ENCODE measurements at regions not wholly inside any gene's neighbourhood (a gene's known extent, or its start where the extent isn't known, plus 50 kb on each side); places are given as distances from the start of the nearest gene placed in this dataset.
"Not testable (repeated sequence)": the region's sequence is repeated elsewhere in the genome, so short reads cannot be mapped to it uniquely, and the experiment has no call there.

DNA sequence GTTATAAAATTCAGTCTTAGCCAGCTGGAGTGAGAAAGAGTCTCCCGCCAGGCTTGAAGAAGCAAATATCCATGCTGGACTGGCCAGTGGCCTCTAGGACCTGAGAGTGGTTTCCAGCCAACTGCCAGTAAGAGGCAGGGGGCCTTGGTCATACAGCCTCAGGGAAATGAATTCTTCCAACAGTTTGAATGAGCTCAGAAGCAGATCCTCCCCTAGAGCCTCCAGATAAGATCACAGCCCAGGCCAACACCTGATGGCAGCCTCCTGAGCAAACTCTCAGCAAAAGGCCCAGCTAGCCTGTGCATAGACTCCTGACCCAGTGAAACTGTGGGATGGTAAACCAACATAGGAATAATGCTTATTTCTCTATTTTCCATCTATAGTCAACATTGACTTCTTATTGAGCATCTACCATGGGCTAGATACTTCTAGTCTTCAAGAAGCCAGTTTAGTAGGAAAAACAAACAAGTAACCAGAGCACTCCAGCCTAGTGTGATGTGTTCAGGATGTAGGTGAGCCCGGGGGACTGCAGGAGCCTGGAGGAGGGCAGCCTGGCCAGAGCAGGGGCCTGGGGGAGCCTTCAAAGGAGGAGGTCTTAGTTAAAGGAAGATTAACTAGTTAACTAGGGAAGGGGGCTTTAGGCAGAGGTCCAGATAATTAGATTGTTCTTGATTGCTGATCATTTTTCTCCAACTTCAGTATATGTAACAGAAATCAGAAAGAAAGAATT lies 115.4 kb upstream of the ADO start:
- Histone ChIP-seq H3K4me3 (ENCODE audit: insufficient read depth, low read depth, low read length, poor library complexity, severe bottlenecking) (no peak overlapping the region), H3K9me3 (ENCODE audit: control insufficient read depth, low read length) (no peaks in the 10 kb centered on the region), H3K36me3 (ENCODE audit: control insufficient read depth, insufficient read depth, low read length) (no peaks in the 10 kb centered on the region), H3K4me1 (ENCODE audit: control insufficient read depth, insufficient read depth, low read length, poor library complexity, severe bottlenecking) (peaks cover 32% of the 10 kb centered on the region), H3K27ac (ENCODE audit: insufficient read depth, low read length, poor library complexity, severe bottlenecking) (peak overlapping the region; percentile 35), H3K27me3 (replicated peaks; ENCODE audit: control insufficient read depth, insufficient read depth, low read length, poor library complexity, severe bottlenecking) (no peaks in the 10 kb centered on the region)
- DNase-seq = no peak

DNA sequence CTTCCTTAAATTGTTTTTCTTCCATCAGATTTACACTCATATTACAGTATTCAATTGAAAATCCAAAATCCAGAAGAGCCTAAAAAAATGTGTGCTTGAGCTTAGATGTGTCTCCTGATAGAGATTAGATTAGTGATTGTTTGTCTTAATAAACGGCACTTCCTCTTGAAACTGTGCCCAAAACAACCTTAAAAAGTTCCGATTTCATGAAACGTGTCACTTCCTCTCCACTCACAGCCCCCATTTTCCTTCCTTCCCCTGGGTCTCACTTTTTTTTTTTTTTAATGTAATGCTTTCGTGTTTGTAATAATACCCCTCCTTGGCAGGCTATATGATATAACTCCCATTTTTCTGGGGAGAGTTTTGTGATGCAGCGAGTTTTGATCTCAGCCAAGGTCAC lies 114.8 kb upstream of the ADO start:
- Histone ChIP-seq H3K36me3 (ENCODE audit: control insufficient read depth, insufficient read depth, low read length) (no peaks in the 10 kb centered on the region), H3K4me1 (ENCODE audit: control insufficient read depth, insufficient read depth, low read length, poor library complexity, severe bottlenecking) (peaks cover 36% of the 10 kb centered on the region), H3K9me3 (ENCODE audit: control insufficient read depth, low read length) (no peaks in the 10 kb centered on the region), H3K27me3 (replicated peaks; ENCODE audit: control insufficient read depth, insufficient read depth, low read length, poor library complexity, severe bottlenecking) (no peaks in the 10 kb centered on the region), H3K4me3 (ENCODE audit: insufficient read depth, low read depth, low read length, poor library complexity, severe bottlenecking) (no peak overlapping the region), H3K27ac (ENCODE audit: insufficient read depth, low read length, poor library complexity, severe bottlenecking) (peak overlapping the region; percentile 51)
- DNase-seq = no peak

DNA sequence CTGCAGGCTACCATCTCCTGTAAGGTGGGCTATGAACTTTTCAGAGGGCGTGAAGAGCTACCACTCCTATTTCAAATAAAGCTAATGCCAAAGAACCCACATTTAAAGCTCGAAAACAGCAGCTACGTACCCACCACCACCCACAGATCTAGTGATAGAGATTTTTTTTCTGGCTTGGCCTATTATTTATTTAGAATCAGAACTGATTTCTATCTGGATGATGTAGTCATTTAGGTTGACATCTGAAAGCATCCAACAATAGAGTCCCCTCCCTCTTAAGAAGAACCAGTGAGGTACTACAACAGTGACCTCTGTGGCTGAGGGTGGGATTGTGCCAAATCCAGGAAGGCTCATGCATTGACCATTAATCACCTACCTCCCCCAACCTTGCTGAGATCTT lies 113.8 kb upstream of the ADO start:
- DNase-seq = no peak
- peak overlapping the region; percentile 1 for H3K4me3 ChIP-seq (ENCODE audit: insufficient read depth, low read depth, low read length, poor library complexity, severe bottlenecking)
- H3K27ac ChIP-seq (ENCODE audit: insufficient read depth, low read length, poor library complexity, severe bottlenecking) = peak overlapping the region; percentile 51
- H3K4me1 ChIP-seq (ENCODE audit: control insufficient read depth, insufficient read depth, low read length, poor library complexity, severe bottlenecking) = peaks cover 44% of the 10 kb centered on the region
- H3K36me3 ChIP-seq (ENCODE audit: control insufficient read depth, insufficient read depth, low read length) = no peaks in the 10 kb centered on the region
- no peaks in the 10 kb centered on the region for H3K9me3 ChIP-seq (ENCODE audit: control insufficient read depth, low read length)
- H3K27me3 ChIP-seq (replicated peaks; ENCODE audit: control insufficient read depth, insufficient read depth, low read length, poor library complexity, severe bottlenecking) = no peaks in the 10 kb centered on the region

DNA sequence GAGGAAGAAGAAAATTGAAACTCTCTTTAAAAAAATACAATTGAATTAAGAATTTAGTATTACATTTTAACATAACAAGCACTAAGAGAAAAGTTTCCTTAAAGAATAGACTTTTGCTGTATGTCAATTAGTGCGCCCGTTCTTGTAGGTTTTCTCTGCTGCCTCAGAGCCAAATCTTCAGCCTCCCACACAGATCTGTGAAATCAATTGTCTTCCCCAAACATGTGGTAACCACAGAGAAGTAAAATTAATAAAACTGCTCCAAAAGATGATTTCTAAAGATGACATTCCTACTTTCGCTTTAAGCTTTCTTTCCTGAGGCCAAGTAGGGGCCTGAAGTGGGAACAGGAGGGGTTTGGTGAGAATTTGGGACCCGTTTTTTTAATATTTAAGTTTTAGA lies 113.2 kb upstream of the ADO start:
- H3K4me3 ChIP-seq (ENCODE audit: insufficient read depth, low read depth, low read length, poor library complexity, severe bottlenecking) = peak overlapping the region; percentile 1
- no peak for DNase-seq

DNA sequence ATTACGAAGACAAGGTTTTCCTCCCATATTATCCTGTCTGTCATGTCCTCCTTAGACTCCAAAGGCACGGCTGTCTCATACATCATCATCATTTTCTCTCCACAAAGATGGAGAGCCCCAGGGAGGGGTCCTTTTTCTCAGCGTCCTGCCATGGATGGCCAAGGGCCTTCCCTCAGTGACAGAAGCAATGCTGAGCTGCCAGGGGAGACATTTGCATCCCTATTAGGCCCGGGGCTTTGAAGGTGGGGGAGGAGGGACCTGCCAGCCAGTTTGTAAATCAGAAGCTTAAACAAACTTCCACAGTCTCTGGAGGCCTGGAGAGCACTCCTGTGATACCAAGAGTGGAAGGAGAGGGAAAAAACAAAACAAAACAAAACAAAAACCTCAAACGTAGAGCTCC lies 112.4 kb upstream of the ADO start:
- Histone ChIP-seq H3K4me3 (ENCODE audit: insufficient read depth, low read depth, low read length, poor library complexity, severe bottlenecking) (no peak overlapping the region), H3K27ac (ENCODE audit: insufficient read depth, low read length, poor library complexity, severe bottlenecking) (no peak overlapping the region), H3K36me3 (ENCODE audit: control insufficient read depth, insufficient read depth, low read length) (no peaks in the 10 kb centered on the region), H3K27me3 (replicated peaks; ENCODE audit: control insufficient read depth, insufficient read depth, low read length, poor library complexity, severe bottlenecking) (no peaks in the 10 kb centered on the region), H3K9me3 (ENCODE audit: control insufficient read depth, low read length) (no peaks in the 10 kb centered on the region), H3K4me1 (ENCODE audit: control insufficient read depth, insufficient read depth, low read length, poor library complexity, severe bottlenecking) (peaks cover 44% of the 10 kb centered on the region)
- no peak for DNase-seq

More for the DNA sequence above, 113.2 kb upstream of the ADO start:
- H3K9me3 ChIP-seq (ENCODE audit: control insufficient read depth, low read length) = no peaks in the 10 kb centered on the region
- H3K36me3 ChIP-seq (ENCODE audit: control insufficient read depth, insufficient read depth, low read length) = no peaks in the 10 kb centered on the region
- H3K27me3 ChIP-seq (replicated peaks; ENCODE audit: control insufficient read depth, insufficient read depth, low read length, poor library complexity, severe bottlenecking) = no peaks in the 10 kb centered on the region
- H3K4me1 ChIP-seq (ENCODE audit: control insufficient read depth, insufficient read depth, low read length, poor library complexity, severe bottlenecking) = peaks cover 44% of the 10 kb centered on the region
- peak overlapping the region; percentile 23 for H3K27ac ChIP-seq (ENCODE audit: insufficient read depth, low read length, poor library complexity, severe bottlenecking)

DNA sequence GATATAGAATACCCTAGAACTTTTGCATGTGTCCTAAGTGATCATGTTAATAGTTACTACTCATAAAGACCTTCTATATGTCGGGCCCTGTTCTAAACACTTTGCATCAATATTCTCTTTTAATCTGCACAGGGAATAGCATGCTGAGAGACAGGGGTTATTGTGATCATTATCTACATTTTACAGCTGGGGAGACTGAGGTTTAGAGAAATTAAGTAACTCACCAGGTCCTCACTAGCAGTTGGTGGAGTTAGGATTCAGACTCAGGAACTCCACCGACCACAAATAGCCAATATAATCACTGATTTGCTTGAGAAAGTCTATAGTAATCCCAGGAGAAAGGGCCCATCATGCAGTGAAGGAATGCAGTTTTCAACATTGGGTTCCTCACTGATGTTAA lies 111.2 kb upstream of the ADO start:
- no peak overlapping the region for H3K4me3 ChIP-seq (ENCODE audit: insufficient read depth, low read depth, low read length, poor library complexity, severe bottlenecking)
- peaks cover 44% of the 10 kb centered on the region for H3K4me1 ChIP-seq (ENCODE audit: control insufficient read depth, insufficient read depth, low read length, poor library complexity, severe bottlenecking)
- DNase-seq = no peak
- no peaks in the 10 kb centered on the region for H3K36me3 ChIP-seq (ENCODE audit: control insufficient read depth, insufficient read depth, low read length)
- no peaks in the 10 kb centered on the region for H3K27me3 ChIP-seq (replicated peaks; ENCODE audit: control insufficient read depth, insufficient read depth, low read length, poor library complexity, severe bottlenecking)
- no peaks in the 10 kb centered on the region for H3K9me3 ChIP-seq (ENCODE audit: control insufficient read depth, low read length)
- H3K27ac ChIP-seq (ENCODE audit: insufficient read depth, low read length, poor library complexity, severe bottlenecking) = no peak overlapping the region

DNA sequence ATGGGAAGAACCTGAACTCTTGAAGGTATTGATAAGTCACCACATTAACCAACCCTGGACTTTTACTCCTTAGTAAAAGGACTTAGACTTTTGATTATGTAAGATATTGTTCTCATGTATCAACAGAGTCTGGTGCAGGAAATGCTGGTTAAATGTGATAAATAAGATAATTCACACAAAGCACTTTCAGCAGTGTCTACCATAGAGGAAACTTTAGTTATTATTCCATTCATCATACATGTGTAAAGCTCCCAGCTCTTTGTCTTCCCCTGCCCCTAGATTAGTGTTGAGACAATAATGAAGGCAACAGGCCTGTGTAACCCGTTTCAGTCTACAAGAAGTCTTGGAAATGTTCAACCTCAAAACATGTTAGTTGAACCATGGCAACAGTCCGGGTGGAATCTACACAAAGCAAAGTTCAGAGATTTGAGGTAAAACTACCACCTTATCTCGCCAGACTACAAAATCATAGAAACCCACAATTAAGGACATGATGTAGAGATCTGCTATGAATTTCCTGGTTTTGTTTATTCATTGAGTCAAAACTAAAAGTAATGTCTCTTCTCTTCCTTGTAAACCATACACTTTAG lies 109.9 kb upstream of the ADO start:
- DNase-seq = no peak
- H3K27me3 ChIP-seq (replicated peaks; ENCODE audit: control insufficient read depth, insufficient read depth, low read length, poor library complexity, severe bottlenecking) = no peaks in the 10 kb centered on the region
- peaks cover 35% of the 10 kb centered on the region for H3K4me1 ChIP-seq (ENCODE audit: control insufficient read depth, insufficient read depth, low read length, poor library complexity, severe bottlenecking)
- peaks cover 4% of the 10 kb centered on the region for H3K9me3 ChIP-seq (ENCODE audit: control insufficient read depth, low read length)
- H3K27ac ChIP-seq (ENCODE audit: insufficient read depth, low read length, poor library complexity, severe bottlenecking) = no peak overlapping the region
- no peaks in the 10 kb centered on the region for H3K36me3 ChIP-seq (ENCODE audit: control insufficient read depth, insufficient read depth, low read length)
- no peak overlapping the region for H3K4me3 ChIP-seq (ENCODE audit: insufficient read depth, low read depth, low read length, poor library complexity, severe bottlenecking)

DNA sequence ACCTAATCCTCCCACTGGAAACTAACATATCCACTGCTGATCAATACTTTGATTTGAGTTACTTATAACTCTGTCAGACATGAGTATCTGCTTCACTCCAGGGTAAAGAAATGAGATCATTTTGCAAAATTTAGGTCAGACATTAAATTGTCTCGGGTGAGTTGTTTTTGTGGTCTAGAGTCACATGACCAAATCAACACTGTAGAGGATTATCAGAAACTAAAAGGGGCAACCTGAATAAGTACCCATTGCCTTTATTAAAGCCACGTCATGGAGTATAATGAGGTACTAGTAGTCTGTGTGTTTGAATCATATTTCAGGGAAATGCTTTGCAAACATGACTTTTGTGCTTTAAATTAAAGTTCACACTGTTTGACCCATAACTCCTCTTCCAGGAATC lies 107.7 kb upstream of the ADO start:
- Histone ChIP-seq H3K27ac (ENCODE audit: insufficient read depth, low read length, poor library complexity, severe bottlenecking) (no peak overlapping the region), H3K27me3 (replicated peaks; ENCODE audit: control insufficient read depth, insufficient read depth, low read length, poor library complexity, severe bottlenecking) (no peaks in the 10 kb centered on the region), H3K9me3 (ENCODE audit: control insufficient read depth, low read length) (peaks cover 4% of the 10 kb centered on the region), H3K4me3 (ENCODE audit: insufficient read depth, low read depth, low read length, poor library complexity, severe bottlenecking) (no peak overlapping the region), H3K36me3 (ENCODE audit: control insufficient read depth, insufficient read depth, low read length) (no peaks in the 10 kb centered on the region), H3K4me1 (ENCODE audit: control insufficient read depth, insufficient read depth, low read length, poor library complexity, severe bottlenecking) (peaks cover 19% of the 10 kb centered on the region)
- DNase-seq = no peak

DNA sequence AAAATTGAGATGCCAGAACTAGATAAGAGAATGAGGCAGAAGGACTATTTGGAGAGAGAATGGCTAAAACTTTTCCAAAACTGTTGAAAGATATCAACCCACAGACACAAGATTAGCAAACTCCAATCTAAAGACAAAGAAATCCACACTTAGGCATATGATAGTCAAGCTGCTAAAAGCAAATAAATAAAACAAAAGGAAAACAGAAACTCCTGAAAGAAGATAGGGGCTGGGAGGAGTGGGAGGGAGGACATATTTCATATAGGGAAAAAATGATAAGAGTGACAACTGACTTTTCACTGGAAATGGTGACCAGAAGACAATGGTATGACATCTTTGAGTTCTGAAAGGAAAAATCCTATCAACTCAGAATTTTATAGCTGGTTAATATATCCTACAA lies 105.4 kb upstream of the ADO start:
- no peak overlapping the region for H3K27ac ChIP-seq (ENCODE audit: insufficient read depth, low read length, poor library complexity, severe bottlenecking)
- peaks cover 4% of the 10 kb centered on the region for H3K9me3 ChIP-seq (ENCODE audit: control insufficient read depth, low read length)
- peaks cover 12% of the 10 kb centered on the region for H3K4me1 ChIP-seq (ENCODE audit: control insufficient read depth, insufficient read depth, low read length, poor library complexity, severe bottlenecking)
- H3K4me3 ChIP-seq (ENCODE audit: insufficient read depth, low read depth, low read length, poor library complexity, severe bottlenecking) = no peak overlapping the region
- no peak for DNase-seq
- H3K36me3 ChIP-seq (ENCODE audit: control insufficient read depth, insufficient read depth, low read length) = no peaks in the 10 kb centered on the region
- no peaks in the 10 kb centered on the region for H3K27me3 ChIP-seq (replicated peaks; ENCODE audit: control insufficient read depth, insufficient read depth, low read length, poor library complexity, severe bottlenecking)

DNA sequence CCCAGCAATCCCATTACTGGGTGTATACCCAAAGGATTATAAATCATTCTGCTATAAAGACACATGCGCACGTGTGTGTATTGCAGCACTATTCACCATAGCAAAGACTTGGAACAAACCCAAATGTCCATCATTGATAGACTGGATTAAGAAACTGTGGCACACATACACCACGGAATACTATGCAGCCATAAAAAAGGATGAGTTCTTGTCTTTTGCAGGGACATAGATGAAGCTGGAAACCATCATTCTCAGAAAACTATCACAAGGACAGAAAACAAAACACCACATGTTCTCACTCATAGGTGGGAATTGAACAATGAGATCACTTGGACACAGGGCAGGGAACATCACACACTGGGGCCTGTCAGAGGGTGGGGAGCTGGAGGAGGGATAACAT lies 100.4 kb upstream of the ADO start:
- not testable (repeated sequence) for DNase-seq; H3K4me3 ChIP-seq (ENCODE audit: insufficient read depth, low read depth, low read length, poor library complexity, severe bottlenecking)

More for the DNA sequence above, 100.4 kb upstream of the ADO start:
- H3K27me3 ChIP-seq (replicated peaks; ENCODE audit: control insufficient read depth, insufficient read depth, low read length, poor library complexity, severe bottlenecking); H3K27ac ChIP-seq (ENCODE audit: insufficient read depth, low read length, poor library complexity, severe bottlenecking); H3K36me3 ChIP-seq (ENCODE audit: control insufficient read depth, insufficient read depth, low read length); H3K9me3 ChIP-seq (ENCODE audit: control insufficient read depth, low read length); H3K4me1 ChIP-seq (ENCODE audit: control insufficient read depth, insufficient read depth, low read length, poor library complexity, severe bottlenecking): not testable (repeated sequence)
